Suprapubic skin (tissue), 4 donors: ENCODE measurements at regions not wholly inside any gene's neighbourhood (a gene's known extent, or its start where the extent isn't known, plus 50 kb on each side); places are given as distances from the start of the nearest gene placed in this dataset.

ENCODE experiments used
- EP300 ChIP-seq: sonication (generic); formaldehyde crosslinking; IDR thresholded peaks from one replicate; pipeline ENCODE4 v1.6.1; 2017; ENCODE audit warnings: antibody characterized with exemption
- POLR2A ChIP-seq, 2 donors: fragments of 450-650 bp; IDR thresholded peaks; one replicate each; pipeline ENCODE4 v1.6.1; 2017; ENCODE audit warnings: antibody characterized with exemption in 2 of 2, mild to moderate bottlenecking in 2 of 2, moderate library complexity in 2 of 2
- POLR2AphosphoS5 ChIP-seq, 3 donors: sonication (generic); formaldehyde crosslinking; IDR thresholded peaks; one replicate each; pipeline ENCODE4 v1.6.1; 2017; ENCODE audit warnings: antibody characterized with exemption in 3 of 3
- TF ChIP-seq, protein P1 (sequence below), 2 donors: fragments of 200-600 bp in 1 of 2; fragments of 450-650 bp in 1 of 2; sonication (generic) in 1 of 2; IDR thresholded peaks; one replicate each; pipeline ENCODE4 v1.5.1; 2016 to 2019; ENCODE audit warnings: antibody characterized with exemption in 2 of 2, mild to moderate bottlenecking in 1 of 2, moderate library complexity in 1 of 2

DNA sequence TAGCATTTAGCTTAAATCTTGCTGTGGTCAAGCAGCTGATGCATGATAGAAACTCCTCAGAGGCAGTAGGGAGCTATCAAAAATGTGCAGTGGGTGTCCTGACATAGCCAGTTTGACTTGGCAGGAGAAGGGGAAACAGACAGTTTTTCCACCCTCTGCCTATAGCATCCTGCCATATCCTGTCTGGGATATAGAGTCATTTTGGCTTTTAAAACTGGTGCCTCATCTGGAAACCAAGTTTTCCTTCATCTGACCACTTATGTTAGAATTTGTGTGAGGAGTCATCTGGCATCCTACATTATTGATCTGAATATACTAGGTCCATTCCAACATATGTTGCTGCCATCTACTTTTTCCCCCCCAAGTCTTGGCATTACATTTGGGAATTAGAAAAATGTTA is 284.1 kb downstream of the CD109 start:
- TF ChIP-seq EP300 (no peak), POLR2A (IDR thresholded peaks at IDR 0.05) (no peak), POLR2AphosphoS5 (IDR thresholded peaks at IDR 0.05) (no peak)
- TF ChIP-seq, protein P1, sequence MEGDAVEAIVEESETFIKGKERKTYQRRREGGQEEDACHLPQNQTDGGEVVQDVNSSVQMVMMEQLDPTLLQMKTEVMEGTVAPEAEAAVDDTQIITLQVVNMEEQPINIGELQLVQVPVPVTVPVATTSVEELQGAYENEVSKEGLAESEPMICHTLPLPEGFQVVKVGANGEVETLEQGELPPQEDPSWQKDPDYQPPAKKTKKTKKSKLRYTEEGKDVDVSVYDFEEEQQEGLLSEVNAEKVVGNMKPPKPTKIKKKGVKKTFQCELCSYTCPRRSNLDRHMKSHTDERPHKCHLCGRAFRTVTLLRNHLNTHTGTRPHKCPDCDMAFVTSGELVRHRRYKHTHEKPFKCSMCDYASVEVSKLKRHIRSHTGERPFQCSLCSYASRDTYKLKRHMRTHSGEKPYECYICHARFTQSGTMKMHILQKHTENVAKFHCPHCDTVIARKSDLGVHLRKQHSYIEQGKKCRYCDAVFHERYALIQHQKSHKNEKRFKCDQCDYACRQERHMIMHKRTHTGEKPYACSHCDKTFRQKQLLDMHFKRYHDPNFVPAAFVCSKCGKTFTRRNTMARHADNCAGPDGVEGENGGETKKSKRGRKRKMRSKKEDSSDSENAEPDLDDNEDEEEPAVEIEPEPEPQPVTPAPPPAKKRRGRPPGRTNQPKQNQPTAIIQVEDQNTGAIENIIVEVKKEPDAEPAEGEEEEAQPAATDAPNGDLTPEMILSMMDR (IDR thresholded peaks at IDR 0.05), result no peak
